ENCODE measurements at regions not wholly inside any gene's neighbourhood (a gene's known extent, or its start where the extent isn't known, plus 50 kb on each side); places are given as distances from the start of the nearest gene placed in this dataset.
A peak's percentile ranks its signal among the peaks of the same experiment; 100 is the strongest.

DNA sequence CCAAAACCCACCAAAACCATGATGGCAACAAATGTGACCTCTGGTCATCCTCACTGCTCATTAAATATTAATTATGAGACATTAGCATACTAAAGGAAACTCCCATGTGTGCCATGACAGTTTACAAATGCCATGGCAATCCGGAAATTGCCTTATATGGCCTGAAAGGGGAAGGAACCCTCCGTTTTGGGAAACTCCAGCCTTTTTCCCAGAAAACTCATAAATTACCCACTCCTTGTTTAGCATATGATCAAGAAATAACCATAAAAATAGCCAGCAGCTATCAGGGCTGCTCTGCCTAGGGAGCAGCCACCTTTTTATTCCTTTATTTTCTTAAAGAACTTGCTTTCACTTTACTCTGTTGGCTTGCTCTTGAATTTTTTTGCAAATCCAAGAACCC is 992.7 kb downstream of the NTRK3 start (continued):
- TF ChIP-seq, protein P1, sequence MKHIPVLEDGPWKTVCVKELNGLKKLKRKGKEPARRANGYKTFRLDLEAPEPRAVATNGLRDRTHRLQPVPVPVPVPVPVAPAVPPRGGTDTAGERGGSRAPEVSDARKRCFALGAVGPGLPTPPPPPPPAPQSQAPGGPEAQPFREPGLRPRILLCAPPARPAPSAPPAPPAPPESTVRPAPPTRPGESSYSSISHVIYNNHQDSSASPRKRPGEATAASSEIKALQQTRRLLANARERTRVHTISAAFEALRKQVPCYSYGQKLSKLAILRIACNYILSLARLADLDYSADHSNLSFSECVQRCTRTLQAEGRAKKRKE (CRISPR knock-in tag; IDR thresholded peaks at IDR 0.05; ENCODE audit: low read depth) = no peak
- TF ChIP-seq RFX5 (IDR thresholded peaks at IDR 0.05) = no peak
- no peak for TF ChIP-seq MYC (IDR thresholded peaks at IDR 0.05; ENCODE audit: borderline replicate concordance, low read length)
- no peak for TF ChIP-seq HOXB5 (CRISPR knock-in tag; IDR thresholded peaks at IDR 0.05)
- TF ChIP-seq RARB (CRISPR knock-in tag; IDR thresholded peaks at IDR 0.05) = no peak
- no peak for TF ChIP-seq HEYL (CRISPR knock-in tag; IDR thresholded peaks at IDR 0.05)
- TF ChIP-seq, protein P2, sequence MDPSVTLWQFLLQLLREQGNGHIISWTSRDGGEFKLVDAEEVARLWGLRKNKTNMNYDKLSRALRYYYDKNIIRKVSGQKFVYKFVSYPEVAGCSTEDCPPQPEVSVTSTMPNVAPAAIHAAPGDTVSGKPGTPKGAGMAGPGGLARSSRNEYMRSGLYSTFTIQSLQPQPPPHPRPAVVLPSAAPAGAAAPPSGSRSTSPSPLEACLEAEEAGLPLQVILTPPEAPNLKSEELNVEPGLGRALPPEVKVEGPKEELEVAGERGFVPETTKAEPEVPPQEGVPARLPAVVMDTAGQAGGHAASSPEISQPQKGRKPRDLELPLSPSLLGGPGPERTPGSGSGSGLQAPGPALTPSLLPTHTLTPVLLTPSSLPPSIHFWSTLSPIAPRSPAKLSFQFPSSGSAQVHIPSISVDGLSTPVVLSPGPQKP (IDR thresholded peaks at IDR 0.05; ENCODE audit: low read depth, low read length) = no peak
- no peak for TF ChIP-seq CBX8 (IDR thresholded peaks at IDR 0.05)
- TF ChIP-seq, protein P3, sequence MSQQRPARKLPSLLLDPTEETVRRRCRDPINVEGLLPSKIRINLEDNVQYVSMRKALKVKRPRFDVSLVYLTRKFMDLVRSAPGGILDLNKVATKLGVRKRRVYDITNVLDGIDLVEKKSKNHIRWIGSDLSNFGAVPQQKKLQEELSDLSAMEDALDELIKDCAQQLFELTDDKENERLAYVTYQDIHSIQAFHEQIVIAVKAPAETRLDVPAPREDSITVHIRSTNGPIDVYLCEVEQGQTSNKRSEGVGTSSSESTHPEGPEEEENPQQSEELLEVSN (IDR thresholded peaks at IDR 0.05; ENCODE audit: borderline replicate concordance, low read depth) = no peak

DNA sequence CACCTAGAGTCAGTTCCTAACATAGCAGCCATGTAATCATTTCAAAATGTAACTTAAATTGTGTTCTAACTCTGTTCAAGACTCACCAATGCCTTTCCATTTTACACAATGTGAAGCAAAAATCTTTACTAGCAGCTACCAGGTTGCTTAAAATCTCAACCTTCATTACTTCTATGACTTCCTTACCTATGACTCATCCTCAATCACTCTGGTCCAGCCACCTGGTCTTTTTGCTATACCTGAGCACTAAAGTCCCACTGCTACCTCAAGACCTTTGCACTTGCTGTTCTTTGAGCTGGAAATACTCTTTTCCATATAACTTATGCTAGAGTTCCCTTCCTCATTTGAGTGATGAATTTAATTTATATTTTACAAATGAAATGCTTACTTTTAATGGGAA is 993.2 kb downstream of the NTRK3 start:
- ChIA-PET CTCF (no interaction called here), POLR2A (no interaction called here)
- no peak overlapping the region for H3K4me3 ChIP-seq
- H3K4me1 ChIP-seq = no peaks in the 10 kb centered on the region
- TF ChIP-seq FOSL2 (IDR thresholded peaks at IDR 0.05) (no peak), FOSL2 (CRISPR knock-in tag; IDR thresholded peaks at IDR 0.05) (0 out of 2 replicates have a peak, but pooled peaks have one; percentile 35), HDAC2 (IDR thresholded peaks at IDR 0.05) (no peak)
- DNase-seq (ENCODE audit: low read depth in 1 of 2, low spot score in 1 of 2) (no peak), ATAC-seq (no peak), FAIRE-seq (no peak)
- peaks cover 9% of the 10 kb centered on the region; the same call in 1 of the 3 replicates for H3K9me3 ChIP-seq
- no peak overlapping the region for H3K27ac ChIP-seq
- no peak overlapping the region for H3K4me2 ChIP-seq

DNA sequence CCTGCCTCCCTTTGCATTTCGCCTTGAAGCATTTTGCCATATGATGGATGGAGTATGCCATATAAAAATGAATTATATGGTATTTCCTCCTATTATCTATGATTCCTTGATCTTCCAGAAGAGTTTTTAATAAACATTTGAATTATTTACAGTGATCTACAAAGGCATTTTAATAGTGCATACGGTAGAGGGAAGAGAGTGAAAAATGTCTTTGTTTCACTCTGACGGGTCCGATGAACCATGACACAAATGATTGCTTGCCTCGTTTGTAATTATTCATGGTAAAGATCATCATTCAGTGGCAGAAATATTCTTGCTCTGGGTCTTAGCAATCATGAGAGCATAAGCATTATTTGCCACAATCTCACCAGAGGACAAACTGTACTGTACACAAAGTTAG is 1010.9 kb downstream of the NTRK3 start:
- POLR2A ChIA-PET = no interaction called here
- peaks cover 8% of the 10 kb centered on the region; the same call in 1 of the 3 replicates for H3K9me3 ChIP-seq
- no peak overlapping the region for H3K4me3 ChIP-seq
- no peak overlapping the region for H3K27ac ChIP-seq
- FAIRE-seq = no peak
- no peak overlapping the region for H3K4me2 ChIP-seq
- CTCF ChIA-PET = no interaction called here
- TF ChIP-seq SREBF2 (IDR thresholded peaks at IDR 0.05) (no peak), ZFP36 (IDR thresholded peaks at IDR 0.05; ENCODE audit: borderline replicate concordance, partially characterized antibody) (no peak), ESRRA (IDR thresholded peaks at IDR 0.05; ENCODE audit: borderline replicate concordance, low read length) (no peak), FOSL2 (IDR thresholded peaks at IDR 0.05) (no peak), FOSL2 (CRISPR knock-in tag; IDR thresholded peaks at IDR 0.05) (no peak), POLR2A (IDR thresholded peaks at IDR 0.05; ENCODE audit: low read length) (no peak), NR3C1 (IDR thresholded peaks at IDR 0.05) (no peak), CBX2 (IDR thresholded peaks at IDR 0.05; ENCODE audit: borderline replicate concordance, low read depth) (no peak), CEBPB (IDR thresholded peaks at IDR 0.05) (no peak), CHD4 (IDR thresholded peaks at IDR 0.05; ENCODE audit: borderline replicate concordance) (no peak), EHMT2 (IDR thresholded peaks at IDR 0.05; ENCODE audit: low read depth) (no peak), KDM1A (IDR thresholded peaks at IDR 0.05; ENCODE audit: low read depth) (no peak), GATA3 (IDR thresholded peaks at IDR 0.05; ENCODE audit: borderline replicate concordance) (no peak)
- TF ChIP-seq, protein P4, sequence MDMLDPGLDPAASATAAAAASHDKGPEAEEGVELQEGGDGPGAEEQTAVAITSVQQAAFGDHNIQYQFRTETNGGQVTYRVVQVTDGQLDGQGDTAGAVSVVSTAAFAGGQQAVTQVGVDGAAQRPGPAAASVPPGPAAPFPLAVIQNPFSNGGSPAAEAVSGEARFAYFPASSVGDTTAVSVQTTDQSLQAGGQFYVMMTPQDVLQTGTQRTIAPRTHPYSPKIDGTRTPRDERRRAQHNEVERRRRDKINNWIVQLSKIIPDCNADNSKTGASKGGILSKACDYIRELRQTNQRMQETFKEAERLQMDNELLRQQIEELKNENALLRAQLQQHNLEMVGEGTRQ (IDR thresholded peaks at IDR 0.05) = no peak
- TF ChIP-seq, protein P5, sequence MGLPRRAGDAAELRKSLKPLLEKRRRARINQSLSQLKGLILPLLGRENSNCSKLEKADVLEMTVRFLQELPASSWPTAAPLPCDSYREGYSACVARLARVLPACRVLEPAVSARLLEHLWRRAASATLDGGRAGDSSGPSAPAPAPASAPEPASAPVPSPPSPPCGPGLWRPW (IDR thresholded peaks at IDR 0.05) = no peak
- no peak for DNase-seq (ENCODE audit: low read depth in 1 of 2, low spot score in 1 of 2)
- 23% methylated on average over 5 of the region's 5 CpGs for WGBS (ENCODE audit: missing lambda C conversion rate)
- ATAC-seq = no peak
- H3K4me1 ChIP-seq = no peaks in the 10 kb centered on the region
